Colonic mucosa (tissue), 4 donors: ENCODE measurements at regions not wholly inside any gene's neighbourhood (a gene's known extent, or its start where the extent isn't known, plus 50 kb on each side); places are given as distances from the start of the nearest gene placed in this dataset.

Source experiments
- DNase-seq: peaks from one replicate; pipeline ENCODE4 v3.0.0-alpha.2; 2020
- H3K27ac ChIP-seq: fragments of 200-600 bp; one replicate; pipeline ENCODE4 v1.8.0; 2021
- H3K27me3 ChIP-seq: fragments of 200-600 bp; one replicate; pipeline ENCODE4 v1.8.0; 2021
- H3K36me3 ChIP-seq: fragments of 200-600 bp; one replicate; pipeline ENCODE4 v1.8.0; 2021
- H3K4me1 ChIP-seq: fragments of 200-600 bp; one replicate; pipeline ENCODE4 v1.8.0; 2021; ENCODE audit warnings: mild to moderate bottlenecking
- H3K4me3 ChIP-seq: fragments of 200-600 bp; one replicate; pipeline ENCODE4 v1.8.0; 2021
- H3K9ac ChIP-seq, 2 donors: one replicate each; pipeline ENCODE4 v1.7.0; 2013; ENCODE audit warnings: control low read depth in 2 of 2, low read depth in 2 of 2, low read length in 2 of 2
- H3K9me3 ChIP-seq: fragments of 200-600 bp; one replicate; pipeline ENCODE4 v1.8.0; 2021
- CTCF ChIP-seq: fragments of 200-600 bp; IDR thresholded peaks from one replicate; pipeline ENCODE4 v1.8.0; 2022; ENCODE audit warnings: antibody characterized with exemption, mild to moderate bottlenecking
- intact Hi-C: fragments of 100-400 bp; cut with DNase I; formaldehyde crosslinking; loops from one replicate; pipeline ENCODE4 v1.14.1; 2022
- donor health status: healthy.
- donor health status: DM: no; HTN: no; CAD: no.
- donor health status: DM: no; HTN: no; CAD: no.

GRCh38 chr21:16554503-16554902 is 824.7 kb downstream of the USP25 start:
- DNase-seq = no peak
- Histone ChIP-seq H3K27ac (no peak overlapping the region), H3K4me3 (no peak overlapping the region), H3K27me3 (no peaks in the 10 kb centered on the region), H3K36me3 (no peaks in the 10 kb centered on the region), H3K9me3 (no peaks in the 10 kb centered on the region), H3K9ac (no peak overlapping the region), H3K4me1 (no peaks in the 10 kb centered on the region)
- TF ChIP-seq CTCF = no peak
- intact Hi-C loops = no loop called here

GRCh38 chr21:16563116-16563515 is 833.3 kb downstream of the USP25 start:
- DNase-seq = no peak
- H3K9ac ChIP-seq = no peak overlapping the region
- H3K4me3 ChIP-seq = no peak overlapping the region
- no peaks in the 10 kb centered on the region for H3K9me3 ChIP-seq
- no peaks in the 10 kb centered on the region for H3K36me3 ChIP-seq
- no peak for TF ChIP-seq CTCF
- H3K27me3 ChIP-seq = no peaks in the 10 kb centered on the region
- no peaks in the 10 kb centered on the region for H3K4me1 ChIP-seq
- H3K27ac ChIP-seq = no peak overlapping the region
- intact Hi-C loops = no loop called here

- Histone ChIP-seq H3K27me3 (no peaks in the 10 kb centered on the region), H3K27ac (no peak overlapping the region)
- DNase-seq = no peak
Measured at GRCh38 chr21:16563795-16564194, 834.0 kb downstream of the USP25 start.

GRCh38 chr21:16568244-16568643 is 838.5 kb downstream of the USP25 start:
- Histone ChIP-seq H3K27ac (no peak overlapping the region), H3K4me3 (no peak overlapping the region), H3K27me3 (no peaks in the 10 kb centered on the region), H3K4me1 (no peaks in the 10 kb centered on the region), H3K9me3 (no peaks in the 10 kb centered on the region), H3K36me3 (no peaks in the 10 kb centered on the region), H3K9ac (no peak overlapping the region)
- intact Hi-C loops = no loop called here
- no peak for TF ChIP-seq CTCF
- no peak for DNase-seq

More at GRCh38 chr21:16563795-16564194, 834.0 kb downstream of the USP25 start:
- no peak for TF ChIP-seq CTCF
- no peaks in the 10 kb centered on the region for H3K36me3 ChIP-seq
- no peaks in the 10 kb centered on the region for H3K4me1 ChIP-seq
- no peaks in the 10 kb centered on the region for H3K9me3 ChIP-seq
- intact Hi-C loops = no loop called here
- H3K9ac ChIP-seq = no peak overlapping the region
- no peak overlapping the region for H3K4me3 ChIP-seq

GRCh38 chr21:16568661-16569060 is 838.9 kb downstream of the USP25 start:
- no peaks in the 10 kb centered on the region for H3K36me3 ChIP-seq
- DNase-seq = no peak
- no peaks in the 10 kb centered on the region for H3K27me3 ChIP-seq
- H3K9ac ChIP-seq = no peak overlapping the region
- H3K27ac ChIP-seq = no peak overlapping the region
- TF ChIP-seq CTCF = no peak
- no peaks in the 10 kb centered on the region for H3K9me3 ChIP-seq
- intact Hi-C loops = no loop called here
- H3K4me1 ChIP-seq = no peaks in the 10 kb centered on the region
- no peak overlapping the region for H3K4me3 ChIP-seq

GRCh38 chr21:16569679-16570078 is 839.9 kb downstream of the USP25 start:
- Histone ChIP-seq H3K4me3 (no peak overlapping the region), H3K9ac (no peak overlapping the region), H3K4me1 (no peaks in the 10 kb centered on the region), H3K9me3 (no peaks in the 10 kb centered on the region), H3K27me3 (no peaks in the 10 kb centered on the region), H3K27ac (no peak overlapping the region), H3K36me3 (no peaks in the 10 kb centered on the region)
- no peak for DNase-seq
- no peak for TF ChIP-seq CTCF
- intact Hi-C loops = no loop called here
